Choroid plexus epithelial cell (primary cell): ENCODE measurements at regions not wholly inside any gene's neighbourhood (a gene's known extent, or its start where the extent isn't known, plus 50 kb on each side); places are given as distances from the start of the nearest gene placed in this dataset.

Experiments
- DNase-seq: peaks from one replicate; pipeline ENCODE4 v3.0.0-alpha.2; 2010; ENCODE audit warnings: low read depth
- H3K4me3 ChIP-seq: 2 replicates; pipeline ENCODE4 v1.5.1; 2011; ENCODE audit warnings: low read depth, mild to moderate bottlenecking, control low read depth, low read length, moderate library complexity
- TF ChIP-seq, protein P1 (sequence below): conservative IDR thresholded peaks from 2 replicates; pipeline ENCODE4 v1.5.1; 2011; ENCODE audit warnings: low read depth, mild to moderate bottlenecking, control low read depth, inconsistent platforms, low read length, moderate library complexity

DNA sequence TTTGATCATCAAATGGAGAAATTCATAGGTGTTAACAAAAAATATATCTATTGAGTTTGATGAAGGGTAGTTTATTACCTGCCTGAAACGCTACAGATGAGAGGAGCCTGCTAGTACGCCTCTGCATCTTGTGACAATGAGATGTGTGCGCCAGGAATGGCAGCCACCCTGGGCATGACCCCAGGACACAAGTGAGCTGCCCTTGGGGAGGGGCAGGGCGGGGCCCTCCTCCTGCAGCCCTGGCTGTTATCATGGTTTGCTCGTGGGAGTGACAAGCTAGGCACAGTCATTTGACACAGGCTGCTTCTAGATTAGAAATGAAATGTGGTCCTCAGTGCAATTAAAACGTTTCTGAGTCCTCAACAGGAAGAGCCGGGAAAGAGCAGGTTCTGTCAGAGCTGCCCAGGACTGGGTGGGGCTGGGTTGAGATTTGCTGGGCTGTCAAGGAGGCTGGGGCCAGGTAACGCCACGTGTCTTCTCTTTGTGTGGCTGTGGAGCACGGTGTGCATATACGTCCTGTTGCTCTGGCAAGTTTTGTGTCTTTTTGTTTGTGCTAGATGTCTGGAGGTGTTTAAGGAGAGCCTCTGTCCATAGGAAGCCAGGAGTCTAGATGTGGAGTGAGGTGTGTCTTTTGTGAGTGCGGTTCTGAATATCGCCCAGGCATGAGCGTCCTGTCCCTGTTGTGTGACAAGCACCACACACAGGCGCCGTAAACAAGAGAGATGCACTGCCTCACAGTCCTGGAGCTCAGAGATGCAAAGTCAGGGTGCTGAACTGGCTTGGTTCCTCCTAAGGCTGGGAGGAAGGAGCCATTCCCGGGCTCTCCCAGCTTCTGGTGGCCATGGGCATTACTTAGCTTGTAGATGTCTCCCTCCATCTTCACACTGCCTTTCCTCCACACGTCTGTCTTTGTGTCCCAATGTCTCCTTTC, 129.0 kb upstream of the IRX4 start:
- TF ChIP-seq, protein P1, sequence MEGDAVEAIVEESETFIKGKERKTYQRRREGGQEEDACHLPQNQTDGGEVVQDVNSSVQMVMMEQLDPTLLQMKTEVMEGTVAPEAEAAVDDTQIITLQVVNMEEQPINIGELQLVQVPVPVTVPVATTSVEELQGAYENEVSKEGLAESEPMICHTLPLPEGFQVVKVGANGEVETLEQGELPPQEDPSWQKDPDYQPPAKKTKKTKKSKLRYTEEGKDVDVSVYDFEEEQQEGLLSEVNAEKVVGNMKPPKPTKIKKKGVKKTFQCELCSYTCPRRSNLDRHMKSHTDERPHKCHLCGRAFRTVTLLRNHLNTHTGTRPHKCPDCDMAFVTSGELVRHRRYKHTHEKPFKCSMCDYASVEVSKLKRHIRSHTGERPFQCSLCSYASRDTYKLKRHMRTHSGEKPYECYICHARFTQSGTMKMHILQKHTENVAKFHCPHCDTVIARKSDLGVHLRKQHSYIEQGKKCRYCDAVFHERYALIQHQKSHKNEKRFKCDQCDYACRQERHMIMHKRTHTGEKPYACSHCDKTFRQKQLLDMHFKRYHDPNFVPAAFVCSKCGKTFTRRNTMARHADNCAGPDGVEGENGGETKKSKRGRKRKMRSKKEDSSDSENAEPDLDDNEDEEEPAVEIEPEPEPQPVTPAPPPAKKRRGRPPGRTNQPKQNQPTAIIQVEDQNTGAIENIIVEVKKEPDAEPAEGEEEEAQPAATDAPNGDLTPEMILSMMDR, result no peak
- H3K4me3 ChIP-seq, result no peak overlapping the region
- DNase-seq, result no peak

DNA sequence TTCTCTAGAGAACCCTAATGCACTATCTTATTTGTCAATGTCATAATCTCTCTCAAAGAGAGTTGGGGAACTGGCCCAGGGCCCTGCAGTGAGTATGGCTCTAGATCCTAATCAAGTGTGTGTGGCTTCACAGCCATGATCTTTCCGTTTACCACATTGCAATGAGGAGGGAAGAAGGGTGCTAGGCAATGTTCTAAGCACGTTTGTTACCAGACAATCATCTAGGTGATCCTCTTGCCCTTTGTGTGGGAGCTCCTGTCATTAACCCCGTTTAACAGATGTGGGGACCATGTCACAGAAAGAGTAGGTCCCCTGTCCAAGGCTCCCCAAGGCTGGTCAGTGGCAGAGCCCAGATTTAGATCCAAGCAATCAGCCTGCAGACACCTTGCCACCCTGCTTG, 128.2 kb upstream of the IRX4 start:
- TF ChIP-seq, protein P1, result no peak
- DNase-seq, result no peak
- no peak overlapping the region for H3K4me3 ChIP-seq

DNA sequence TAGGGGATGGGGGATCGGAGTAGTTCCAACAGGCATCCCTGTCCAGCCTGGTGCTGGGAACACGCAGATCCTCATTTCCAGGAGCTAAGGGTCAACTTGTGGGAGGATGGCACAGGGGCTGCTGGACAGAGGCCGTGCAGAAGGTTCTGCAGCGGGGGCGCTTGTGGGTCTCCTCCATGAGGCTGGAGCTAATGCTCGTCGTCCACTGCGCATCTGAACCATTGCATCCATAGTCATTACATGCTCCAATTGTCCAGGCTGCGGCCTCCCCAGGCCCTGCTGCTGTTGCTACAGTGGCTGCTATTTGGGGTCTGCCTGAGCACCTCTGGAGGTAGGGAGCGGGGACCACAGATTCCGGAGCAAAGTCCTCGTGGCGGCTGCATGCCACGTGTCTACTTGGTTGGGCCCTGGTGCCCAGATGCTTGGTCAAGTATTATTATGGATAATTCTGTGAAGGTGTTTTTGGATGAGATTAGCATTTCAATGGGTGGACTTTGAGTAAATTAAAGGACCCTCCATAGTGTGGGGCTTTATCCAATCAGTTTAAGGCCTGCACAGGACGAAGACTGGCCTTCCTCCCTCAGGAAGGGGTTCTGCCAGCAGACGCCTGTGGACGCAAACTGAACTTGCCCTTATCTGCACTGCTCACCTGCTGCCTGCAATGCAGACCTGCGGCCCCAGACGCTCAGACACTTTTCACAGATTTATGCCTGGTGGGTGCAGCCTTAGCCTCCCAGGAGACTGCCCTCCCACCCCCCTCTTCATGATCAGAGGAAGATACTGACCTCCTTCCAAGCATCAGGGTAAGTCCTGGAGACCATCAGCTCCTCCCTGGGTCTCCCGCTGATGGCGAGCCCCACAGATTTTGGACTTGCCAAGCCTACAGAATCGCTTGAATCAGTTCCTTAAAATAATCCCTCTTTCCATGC, 127.5 kb upstream of the IRX4 start:
- DNase-seq, result no peak
- H3K4me3 ChIP-seq, result no peak overlapping the region
- TF ChIP-seq, protein P1, result no peak

DNA sequence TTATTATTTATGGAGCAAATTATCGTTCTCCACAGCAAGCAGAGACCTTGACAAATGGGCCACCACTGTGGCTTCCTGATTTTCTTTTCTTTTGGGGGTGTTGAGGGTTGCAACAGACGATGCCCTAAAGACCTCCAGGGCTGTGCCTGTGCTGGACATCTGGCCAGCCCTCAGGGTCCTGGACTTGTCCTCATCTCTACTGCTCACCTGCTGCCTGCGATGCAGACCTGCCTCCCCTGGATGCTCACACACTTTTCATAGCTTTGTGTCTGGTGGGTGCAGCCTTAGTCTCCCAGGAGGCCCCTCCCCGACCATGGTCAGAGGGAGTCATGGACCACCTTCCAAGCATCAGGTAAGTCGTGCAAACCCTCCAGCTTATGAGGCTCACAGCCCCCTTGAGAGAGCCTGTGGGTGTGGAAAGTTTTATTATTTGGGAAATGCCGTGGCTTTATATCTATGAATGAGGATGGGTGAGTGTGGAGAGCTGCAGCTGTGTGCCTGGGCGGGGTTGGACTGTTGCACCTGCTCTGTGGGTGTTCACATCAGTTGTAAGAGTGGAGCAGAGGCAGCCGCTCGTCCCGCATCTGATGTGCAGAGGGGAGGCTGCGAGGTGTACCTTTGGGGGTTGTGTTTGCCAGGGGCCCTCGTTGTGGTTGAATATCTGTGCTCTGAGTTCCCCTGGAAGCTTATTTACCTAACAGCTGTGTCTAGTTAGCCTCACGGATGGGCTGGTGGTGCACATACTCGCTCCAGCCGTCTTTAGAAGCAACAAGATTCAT, 126.3 kb upstream of the IRX4 start:
- no peak overlapping the region for H3K4me3 ChIP-seq
- DNase-seq, result no peak
- TF ChIP-seq, protein P1, result no peak

DNA sequence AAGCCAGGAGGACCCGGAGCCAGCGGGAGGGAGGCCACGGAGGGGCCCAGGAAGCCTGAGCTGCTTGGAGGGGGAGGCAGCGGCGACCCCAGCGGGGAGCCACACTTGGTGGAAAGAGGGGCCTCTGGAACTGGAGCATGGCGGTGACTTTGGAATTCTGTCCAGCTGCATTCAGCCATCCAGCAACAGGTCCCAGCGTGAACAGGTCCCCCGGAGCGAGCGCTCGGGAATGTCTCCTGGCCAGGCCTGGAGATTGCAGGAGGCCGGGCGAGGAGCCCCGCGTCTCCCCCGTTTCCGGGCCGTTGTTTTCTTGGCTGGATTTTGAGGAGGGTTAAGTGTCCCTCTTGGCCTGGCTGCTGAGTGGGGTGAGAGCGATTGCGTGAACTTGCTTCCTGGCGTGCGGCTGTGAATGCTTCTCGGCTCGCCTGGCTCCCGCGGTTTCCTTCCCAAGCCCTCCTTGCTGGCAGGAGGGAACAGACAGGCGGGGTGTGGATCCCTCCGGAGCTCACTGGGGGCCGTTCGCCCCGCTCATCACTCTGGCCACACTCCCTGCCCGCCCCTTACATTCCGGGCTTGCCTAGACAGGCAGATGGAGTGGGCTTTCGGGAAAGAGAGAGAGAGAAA, 125.3 kb upstream of the IRX4 start:
- no peak overlapping the region for H3K4me3 ChIP-seq
- TF ChIP-seq, protein P1, result no peak
- DNase-seq, result peak; percentile 4

DNA sequence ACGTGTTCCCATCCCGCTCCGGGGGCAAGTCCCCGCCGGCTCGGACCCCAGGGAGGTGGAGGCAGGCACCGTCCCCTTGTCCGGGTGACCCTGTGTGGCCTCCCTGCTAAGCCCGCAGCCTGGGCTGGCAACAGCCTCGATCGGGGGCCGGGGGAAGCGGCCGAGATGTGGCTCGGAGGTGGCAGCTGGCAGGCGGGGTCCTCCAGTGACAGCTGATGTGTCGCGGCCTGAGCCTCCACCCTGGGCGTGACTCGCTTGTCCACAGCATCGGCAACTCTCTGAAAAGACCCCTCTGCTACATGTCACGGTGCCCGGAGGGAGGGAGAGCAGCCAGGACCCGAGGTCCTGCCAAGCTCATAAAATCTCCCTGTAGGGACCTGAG, 124.8 kb upstream of the IRX4 start:
- TF ChIP-seq, protein P1, result no peak
- H3K4me3 ChIP-seq, result no peak overlapping the region
- DNase-seq, result no peak
